ENCODE measurements at regions not wholly inside any gene's neighbourhood (a gene's known extent, or its start where the extent isn't known, plus 50 kb on each side); places are given as distances from the start of the nearest gene placed in this dataset.

DNA sequence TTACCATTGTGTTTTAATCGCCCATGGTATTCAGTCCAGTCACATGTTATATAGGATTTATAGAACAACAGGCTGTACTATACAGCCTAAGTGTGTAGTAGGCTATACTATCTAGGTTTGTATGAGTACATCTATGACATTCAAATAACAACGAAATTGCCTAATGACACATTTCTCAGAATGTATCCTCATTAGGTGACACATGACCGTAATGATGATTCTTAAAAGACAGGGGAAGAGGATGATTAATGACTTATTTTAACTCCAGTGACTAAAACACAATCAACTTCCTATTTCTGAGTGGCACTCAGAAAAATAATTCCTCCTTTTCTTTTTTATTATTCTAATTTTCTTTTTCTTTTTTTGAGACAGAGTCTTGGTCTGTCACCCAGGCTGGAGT, 63.0 kb upstream of the ACSL3 start:
- TF ChIP-seq, protein P1, sequence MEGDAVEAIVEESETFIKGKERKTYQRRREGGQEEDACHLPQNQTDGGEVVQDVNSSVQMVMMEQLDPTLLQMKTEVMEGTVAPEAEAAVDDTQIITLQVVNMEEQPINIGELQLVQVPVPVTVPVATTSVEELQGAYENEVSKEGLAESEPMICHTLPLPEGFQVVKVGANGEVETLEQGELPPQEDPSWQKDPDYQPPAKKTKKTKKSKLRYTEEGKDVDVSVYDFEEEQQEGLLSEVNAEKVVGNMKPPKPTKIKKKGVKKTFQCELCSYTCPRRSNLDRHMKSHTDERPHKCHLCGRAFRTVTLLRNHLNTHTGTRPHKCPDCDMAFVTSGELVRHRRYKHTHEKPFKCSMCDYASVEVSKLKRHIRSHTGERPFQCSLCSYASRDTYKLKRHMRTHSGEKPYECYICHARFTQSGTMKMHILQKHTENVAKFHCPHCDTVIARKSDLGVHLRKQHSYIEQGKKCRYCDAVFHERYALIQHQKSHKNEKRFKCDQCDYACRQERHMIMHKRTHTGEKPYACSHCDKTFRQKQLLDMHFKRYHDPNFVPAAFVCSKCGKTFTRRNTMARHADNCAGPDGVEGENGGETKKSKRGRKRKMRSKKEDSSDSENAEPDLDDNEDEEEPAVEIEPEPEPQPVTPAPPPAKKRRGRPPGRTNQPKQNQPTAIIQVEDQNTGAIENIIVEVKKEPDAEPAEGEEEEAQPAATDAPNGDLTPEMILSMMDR (IDR thresholded peaks at IDR 0.05) = no peak
- TF ChIP-seq POLR2A (IDR thresholded peaks at IDR 0.05) (no peak), EP300 (IDR thresholded peaks at IDR 0.05) (no peak)
